ELR (cell line): ENCODE measurements at regions not wholly inside any gene's neighbourhood (a gene's known extent, or its start where the extent isn't known, plus 50 kb on each side); places are given as distances from the start of the nearest gene placed in this dataset.

Experiments
- DNase-seq: peaks from one replicate; pipeline ENCODE4 v3.0.0-alpha.2; 2015; ENCODE audit warnings: low read depth

GRCh38 chr2:5842326-5842725 lies 150.1 kb downstream of the SOX11 start:
- no peak for DNase-seq

GRCh38 chr2:5845798-5846330 lies 153.7 kb downstream of the SOX11 start:
- no peak for DNase-seq

GRCh38 chr2:5846881-5847280 lies 154.7 kb downstream of the SOX11 start:
- no peak for DNase-seq

- no peak for DNase-seq
These were observed 157.4 kb downstream of the SOX11 start for GRCh38 chr2:5849562-5849961.

- no peak for DNase-seq
These were observed 159.2 kb downstream of the SOX11 start for GRCh38 chr2:5851410-5851809.

- no peak for DNase-seq
These were observed 162.6 kb downstream of the SOX11 start for GRCh38 chr2:5854797-5855196.

GRCh38 chr2:5867056-5867455 lies 174.9 kb downstream of the SOX11 start:
- DNase-seq = no peak

GRCh38 chr2:5868931-5869330 lies 176.7 kb downstream of the SOX11 start:
- no peak for DNase-seq

- DNase-seq = no peak
These were observed 177.8 kb downstream of the SOX11 start for GRCh38 chr2:5869936-5870335.

- no peak for DNase-seq
These were observed 185.2 kb downstream of the SOX11 start for GRCh38 chr2:5877360-5877759.

- DNase-seq = no peak
These were observed 193.4 kb downstream of the SOX11 start for GRCh38 chr2:5885451-5886173.

- DNase-seq = no peak
These were observed 194.3 kb downstream of the SOX11 start for GRCh38 chr2:5886462-5886861.

GRCh38 chr2:5888126-5888525 lies 195.9 kb downstream of the SOX11 start:
- no peak for DNase-seq

GRCh38 chr2:5889519-5889918 lies 197.3 kb downstream of the SOX11 start:
- DNase-seq = no peak

GRCh38 chr2:5894355-5894754 lies 202.2 kb downstream of the SOX11 start:
- no peak for DNase-seq

- DNase-seq = no peak
These were observed 203.1 kb downstream of the SOX11 start for GRCh38 chr2:5895284-5895683.

GRCh38 chr2:5897249-5897648 lies 205.1 kb downstream of the SOX11 start:
- DNase-seq = no peak

GRCh38 chr2:5898667-5899066 lies 206.5 kb downstream of the SOX11 start:
- DNase-seq = no peak

GRCh38 chr2:5905661-5906060 lies 213.5 kb downstream of the SOX11 start:
- DNase-seq = no peak

- no peak for DNase-seq
These were observed 215.9 kb downstream of the SOX11 start for GRCh38 chr2:5908071-5908470.

GRCh38 chr2:5911718-5912117 lies 219.5 kb downstream of the SOX11 start:
- DNase-seq = no peak

GRCh38 chr2:5913711-5914395 lies 221.7 kb downstream of the SOX11 start:
- DNase-seq = no peak

GRCh38 chr2:5914811-5915611 lies 222.8 kb downstream of the SOX11 start:
- DNase-seq = no peak
